ENCODE measurements at regions not wholly inside any gene's neighbourhood (a gene's known extent, or its start where the extent isn't known, plus 50 kb on each side); places are given as distances from the start of the nearest gene placed in this dataset.

DNA sequence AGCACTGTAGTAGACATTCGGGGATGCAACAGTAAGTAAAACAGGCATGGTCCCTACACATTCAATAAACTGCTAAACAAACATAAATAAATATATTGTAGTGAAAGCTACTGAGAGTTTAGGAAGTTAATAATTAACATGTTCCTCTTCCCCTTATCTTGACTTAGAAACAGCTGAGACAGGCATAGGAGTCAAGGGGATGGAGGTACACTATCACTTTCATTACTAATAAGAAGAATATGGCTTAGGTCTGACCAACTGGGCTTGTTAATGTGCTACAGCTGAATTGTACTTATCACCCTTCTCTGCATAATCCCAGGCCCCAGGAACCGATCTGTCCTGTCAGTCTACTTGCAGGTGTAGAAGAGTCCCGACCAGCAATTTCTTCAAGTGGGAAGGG is 116.3 kb upstream of the DAZL start:
- no peak for TF ChIP-seq EP300 (IDR thresholded peaks at IDR 0.05)
- no peak for TF ChIP-seq POLR2AphosphoS5 (IDR thresholded peaks at IDR 0.05)
